ENCODE measurements at regions not wholly inside any gene's neighbourhood (a gene's known extent, or its start where the extent isn't known, plus 50 kb on each side); places are given as distances from the start of the nearest gene placed in this dataset.

DNA sequence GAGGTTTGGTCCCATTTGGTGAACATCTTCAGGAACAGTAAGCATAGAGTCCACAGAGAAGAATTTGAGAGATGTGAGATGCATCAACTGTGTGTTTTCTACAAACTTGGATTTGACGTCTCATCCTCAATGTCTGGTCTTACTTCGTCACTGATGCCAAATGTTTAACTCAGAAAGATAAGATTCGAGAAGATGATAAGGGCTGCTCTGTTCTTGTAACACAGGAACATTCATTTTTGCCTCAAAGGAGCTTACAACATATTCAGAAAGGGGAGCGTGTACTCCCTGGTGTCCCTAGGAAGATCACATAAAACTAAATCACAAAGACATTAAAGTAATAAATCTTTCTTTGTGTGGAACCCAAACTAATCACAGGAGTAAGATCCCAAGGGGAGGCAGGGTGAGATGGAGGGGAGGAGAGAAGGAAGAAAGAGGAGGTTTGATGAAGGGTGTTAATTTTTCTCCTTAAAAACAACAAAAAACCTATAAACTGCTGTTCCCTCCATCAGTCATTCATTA lies 247.7 kb upstream of the IRS2 start:
- no peak overlapping the region for H3K27ac Mint-ChIP-seq
- H3K36me3 Mint-ChIP-seq (ENCODE audit: low read depth): no peaks in the 10 kb centered on the region
- intact Hi-C loops (cut with micrococcal nuclease): no loop called here
- H3K4me3 Mint-ChIP-seq: no peak overlapping the region
- H3K9me3 Mint-ChIP-seq: no peaks in the 10 kb centered on the region
- H3K27me3 Mint-ChIP-seq: peaks cover 4% of the 10 kb centered on the region
- no peaks in the 10 kb centered on the region for H3K4me1 Mint-ChIP-seq (ENCODE audit: low read depth)

DNA sequence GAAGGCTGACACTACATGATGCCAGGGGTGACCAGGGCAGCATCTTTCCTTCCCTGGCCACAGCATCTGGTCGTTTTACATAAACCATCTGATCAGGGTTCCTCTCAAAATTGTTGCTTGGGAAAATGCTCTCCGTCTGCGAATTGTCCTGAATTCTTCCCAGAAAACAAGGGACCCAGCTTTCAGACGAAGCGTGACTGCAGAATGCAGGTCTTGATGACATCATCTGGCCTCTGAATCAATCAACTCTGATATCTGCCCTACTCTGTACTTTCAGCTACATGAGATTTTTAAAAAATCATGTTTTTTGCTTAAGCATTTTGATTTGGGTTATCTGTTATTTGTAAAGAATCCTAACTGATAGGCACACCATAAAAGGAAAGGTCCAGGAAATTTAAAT lies 246.6 kb upstream of the IRS2 start:
- H3K9me3 Mint-ChIP-seq: no peaks in the 10 kb centered on the region
- no peaks in the 10 kb centered on the region for H3K4me1 Mint-ChIP-seq (ENCODE audit: low read depth)
- H3K4me3 Mint-ChIP-seq: no peak overlapping the region
- peaks cover 4% of the 10 kb centered on the region for H3K27me3 Mint-ChIP-seq
- intact Hi-C loops (cut with micrococcal nuclease): no loop called here
- H3K36me3 Mint-ChIP-seq (ENCODE audit: low read depth): no peaks in the 10 kb centered on the region
- no peak overlapping the region for H3K27ac Mint-ChIP-seq

DNA sequence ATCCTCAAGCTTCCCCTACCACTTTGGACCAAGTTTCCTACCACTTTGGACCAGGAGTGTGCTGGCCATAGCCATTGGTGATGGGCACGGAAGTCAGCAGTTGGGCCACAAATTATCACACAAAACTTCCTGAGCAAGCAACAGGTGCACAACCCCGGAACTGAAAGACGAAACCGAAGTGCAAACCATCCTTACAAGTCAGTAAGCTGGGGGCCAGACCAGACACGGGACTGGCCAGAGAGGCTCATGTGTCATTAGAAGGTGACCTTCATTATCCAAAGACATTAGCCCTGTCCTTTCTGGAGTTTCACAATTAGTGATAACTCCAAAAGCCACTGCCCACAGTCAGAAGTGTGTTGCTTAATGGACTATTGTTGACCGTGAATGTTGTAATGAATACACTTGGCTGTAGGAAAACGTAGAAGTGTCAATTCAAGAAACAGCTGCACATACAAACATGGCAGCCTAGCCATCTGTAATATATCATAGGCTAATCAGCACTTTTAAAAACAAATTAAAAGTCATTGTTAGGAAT lies 244.1 kb upstream of the IRS2 start:
- no peaks in the 10 kb centered on the region for H3K9me3 Mint-ChIP-seq
- no peak overlapping the region for H3K4me3 Mint-ChIP-seq
- no peaks in the 10 kb centered on the region for H3K4me1 Mint-ChIP-seq (ENCODE audit: low read depth)
- peaks cover 4% of the 10 kb centered on the region for H3K27me3 Mint-ChIP-seq
- no peaks in the 10 kb centered on the region for H3K36me3 Mint-ChIP-seq (ENCODE audit: low read depth)
- no peak overlapping the region for H3K27ac Mint-ChIP-seq
- intact Hi-C loops (cut with micrococcal nuclease): no loop called here

DNA sequence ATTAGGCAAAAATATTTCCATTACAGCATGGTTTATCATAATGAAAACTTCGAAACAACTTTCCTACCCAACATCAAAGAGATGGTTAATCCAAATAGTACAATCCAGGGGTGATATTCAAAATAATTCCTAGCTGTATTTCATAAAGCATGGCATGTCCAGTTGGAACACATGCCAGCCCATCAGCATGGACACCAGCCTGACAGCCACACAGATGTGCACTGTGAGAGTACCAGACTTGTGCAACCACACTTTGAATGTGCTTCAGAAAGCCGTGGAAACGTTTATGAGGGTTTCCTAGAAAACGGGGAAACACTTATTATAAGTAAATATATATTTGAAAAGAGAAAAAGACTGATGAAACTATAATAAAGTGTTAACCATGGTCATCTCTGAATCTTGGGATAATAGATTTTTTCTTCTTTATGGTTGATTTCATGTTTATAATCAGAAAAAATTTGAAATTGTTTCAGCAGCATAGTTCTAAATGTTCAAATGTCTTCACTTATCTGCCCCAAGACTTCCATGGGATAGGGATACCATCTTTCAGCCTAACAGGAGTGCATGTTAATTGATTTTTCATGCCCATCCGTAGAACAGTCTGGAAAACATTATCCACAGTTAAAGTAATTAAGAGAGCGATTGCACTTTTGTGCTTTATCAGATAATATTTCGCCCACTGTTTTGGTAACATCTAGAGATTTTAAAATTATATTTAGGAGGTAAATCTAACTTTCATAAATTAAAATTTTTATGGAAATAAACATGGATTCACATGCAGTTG lies 242.6 kb upstream of the IRS2 start:
- no peaks in the 10 kb centered on the region for H3K4me1 Mint-ChIP-seq (ENCODE audit: low read depth)
- H3K9me3 Mint-ChIP-seq: no peaks in the 10 kb centered on the region
- intact Hi-C loops (cut with micrococcal nuclease): no loop called here
- H3K36me3 Mint-ChIP-seq (ENCODE audit: low read depth): no peaks in the 10 kb centered on the region
- H3K27ac Mint-ChIP-seq: no peak overlapping the region
- no peak overlapping the region for H3K4me3 Mint-ChIP-seq
- peaks cover 2% of the 10 kb centered on the region for H3K27me3 Mint-ChIP-seq

DNA sequence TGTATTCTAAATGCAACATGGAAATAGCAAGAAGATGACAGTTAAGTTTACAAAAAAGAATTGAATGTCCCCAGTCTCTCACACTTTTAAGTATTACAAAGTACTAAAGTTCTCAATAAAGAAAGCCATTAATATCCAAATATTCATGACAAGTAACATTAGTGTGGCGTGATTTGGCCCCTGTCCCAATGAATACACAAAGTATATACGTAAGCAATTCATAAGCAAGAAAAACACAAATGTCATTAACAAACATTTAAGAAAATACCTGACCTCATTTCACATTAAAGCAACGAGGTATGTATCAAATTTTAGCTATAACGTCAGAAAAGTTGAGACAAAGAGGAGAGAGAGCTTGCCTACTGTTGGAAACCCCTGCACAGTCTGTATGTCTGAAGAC lies 241.9 kb upstream of the IRS2 start:
- Mint-ChIP-seq H3K36me3 (ENCODE audit: low read depth) (no peaks in the 10 kb centered on the region), H3K4me1 (ENCODE audit: low read depth) (no peaks in the 10 kb centered on the region), H3K27ac (no peak overlapping the region), H3K4me3 (no peak overlapping the region), H3K9me3 (no peaks in the 10 kb centered on the region), H3K27me3 (peaks cover 2% of the 10 kb centered on the region)
- intact Hi-C loops (cut with micrococcal nuclease): no loop called here

DNA sequence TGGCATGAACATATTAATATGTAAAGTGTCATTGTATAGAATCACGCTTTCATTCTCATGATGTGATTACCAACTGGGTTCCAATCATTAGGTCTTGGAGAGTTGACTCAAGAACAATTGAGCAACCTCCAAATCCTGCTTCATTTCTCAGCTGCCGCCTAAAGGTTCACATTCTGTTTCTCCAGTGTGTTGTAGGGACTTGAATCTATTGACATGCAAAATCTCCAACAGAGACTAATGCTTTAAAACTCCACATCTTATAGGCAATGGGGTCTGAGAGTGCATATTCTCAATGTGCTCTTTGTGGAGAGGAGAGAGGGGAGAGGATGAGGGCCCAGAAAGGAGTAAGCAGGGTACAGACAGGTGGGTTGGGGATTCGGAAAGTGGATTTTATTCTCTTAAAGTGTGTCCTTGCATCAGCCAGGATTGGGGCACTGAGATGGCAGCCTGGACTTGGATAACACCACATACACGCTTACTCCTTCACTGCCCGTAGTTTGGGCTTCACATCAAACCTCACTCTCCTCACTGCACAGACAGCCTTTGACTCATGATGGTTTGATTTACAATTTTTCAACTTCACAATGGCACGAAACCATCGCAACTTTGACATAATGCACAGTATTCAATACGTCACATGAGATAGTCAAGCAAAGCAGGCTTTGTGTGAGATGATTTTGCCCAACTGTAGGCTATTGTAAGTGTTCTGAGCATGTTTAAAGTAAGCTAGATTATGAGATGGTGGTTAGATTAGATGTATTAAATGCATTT lies 241.3 kb upstream of the IRS2 start:
- no peak overlapping the region for H3K4me3 Mint-ChIP-seq
- no peaks in the 10 kb centered on the region for H3K36me3 Mint-ChIP-seq (ENCODE audit: low read depth)
- H3K27me3 Mint-ChIP-seq: peaks cover 2% of the 10 kb centered on the region
- H3K9me3 Mint-ChIP-seq: no peaks in the 10 kb centered on the region
- no peaks in the 10 kb centered on the region for H3K4me1 Mint-ChIP-seq (ENCODE audit: low read depth)
- intact Hi-C loops (cut with micrococcal nuclease): no loop called here
- no peak overlapping the region for H3K27ac Mint-ChIP-seq

DNA sequence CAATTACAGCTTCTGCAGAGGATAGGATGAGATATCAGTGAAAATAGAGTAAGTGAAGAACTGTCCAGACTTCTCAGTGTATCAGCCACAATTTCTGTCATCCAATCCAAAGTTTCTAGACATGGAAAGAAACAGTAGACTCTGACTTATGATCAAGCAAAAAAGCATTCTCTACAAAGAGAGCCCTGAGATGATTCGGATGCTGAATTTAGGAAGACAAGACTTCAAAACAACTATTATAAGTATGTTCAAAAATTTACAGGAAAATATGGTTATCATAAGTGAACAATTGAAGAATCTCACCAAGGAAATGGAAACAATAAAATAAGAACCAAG lies 238.2 kb upstream of the IRS2 start:
- Mint-ChIP-seq H3K27me3 (no peaks in the 10 kb centered on the region), H3K4me1 (ENCODE audit: low read depth) (no peaks in the 10 kb centered on the region), H3K36me3 (ENCODE audit: low read depth) (no peaks in the 10 kb centered on the region), H3K4me3 (no peak overlapping the region), H3K27ac (no peak overlapping the region), H3K9me3 (no peaks in the 10 kb centered on the region)
- intact Hi-C loops (cut with micrococcal nuclease): no loop called here

DNA sequence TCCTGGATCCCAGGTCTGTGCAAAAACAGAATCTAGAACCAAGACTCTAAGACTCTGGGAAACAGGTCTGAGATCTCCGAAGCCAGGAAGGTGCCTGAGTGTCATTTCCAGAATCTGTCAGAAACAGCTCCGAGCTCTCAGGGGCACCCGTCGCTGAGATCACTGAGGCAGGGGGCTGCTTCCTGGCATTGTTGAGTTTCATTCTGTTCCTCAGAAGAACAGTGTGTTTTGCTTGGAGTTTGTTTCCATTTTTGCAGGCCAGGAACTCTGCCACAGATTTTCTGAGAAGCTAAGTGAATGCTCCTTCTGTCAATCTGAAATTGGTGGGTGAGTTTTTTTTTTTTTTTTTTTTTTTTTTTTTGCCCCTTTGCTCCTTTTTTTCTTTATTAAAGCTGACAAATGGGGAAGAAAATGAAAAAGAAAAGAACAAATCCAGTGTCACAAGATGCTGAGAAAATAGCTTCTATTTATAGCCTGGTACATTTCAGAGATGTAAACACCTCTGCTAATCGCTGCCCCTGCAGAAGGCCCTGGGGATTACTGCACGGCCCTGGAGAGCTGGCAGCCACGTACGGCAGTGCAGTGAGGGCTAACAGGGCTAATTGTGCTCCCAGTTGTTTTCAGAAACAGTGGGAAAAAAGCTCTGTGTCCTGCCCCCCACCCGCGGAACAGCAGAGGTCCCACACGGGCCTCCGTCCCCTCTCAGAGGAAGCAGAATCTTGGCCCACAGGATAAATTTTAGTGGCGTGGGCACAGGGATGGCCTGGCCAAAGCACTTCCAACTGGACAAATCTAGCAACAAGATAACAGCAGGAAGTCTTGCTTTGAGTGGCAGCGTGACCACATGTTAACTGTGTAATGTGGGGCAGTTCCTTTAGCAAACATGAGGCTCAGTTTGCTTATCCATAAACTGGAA lies 237.6 kb upstream of the IRS2 start:
- H3K4me3 Mint-ChIP-seq: no peak overlapping the region
- intact Hi-C loops (cut with micrococcal nuclease): no loop called here
- H3K27ac Mint-ChIP-seq: no peak overlapping the region

DNA sequence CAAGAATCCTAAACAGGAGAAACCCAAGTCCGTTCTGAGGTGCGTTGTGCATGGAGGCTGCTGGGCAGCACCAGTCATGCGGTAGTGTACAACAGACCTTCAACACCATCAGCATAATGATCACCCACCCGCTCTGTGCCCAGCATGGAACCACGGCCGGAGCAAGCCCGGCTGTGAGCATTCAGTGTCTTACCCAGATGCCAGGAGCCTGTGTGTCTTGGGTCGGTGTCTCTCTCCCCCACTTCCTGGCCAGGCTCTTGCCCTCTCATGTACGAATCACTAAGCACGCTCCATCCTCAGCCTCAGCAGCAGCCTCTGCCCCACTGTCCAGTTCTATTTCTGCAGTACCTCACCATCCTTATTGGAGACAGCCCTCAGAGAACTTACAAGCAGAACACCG lies 231.6 kb upstream of the IRS2 start:
- H3K4me3 Mint-ChIP-seq: no peak overlapping the region
- H3K4me1 Mint-ChIP-seq (ENCODE audit: low read depth): no peaks in the 10 kb centered on the region
- intact Hi-C loops (cut with micrococcal nuclease): no loop called here
- no peaks in the 10 kb centered on the region for H3K36me3 Mint-ChIP-seq (ENCODE audit: low read depth)
- H3K27me3 Mint-ChIP-seq: no peaks in the 10 kb centered on the region
- H3K9me3 Mint-ChIP-seq: no peaks in the 10 kb centered on the region
- H3K27ac Mint-ChIP-seq: no peak overlapping the region

More for the DNA sequence above, 237.6 kb upstream of the IRS2 start:
- Mint-ChIP-seq H3K36me3 (ENCODE audit: low read depth) (no peaks in the 10 kb centered on the region), H3K4me1 (ENCODE audit: low read depth) (no peaks in the 10 kb centered on the region), H3K27me3 (no peaks in the 10 kb centered on the region), H3K9me3 (no peaks in the 10 kb centered on the region)

DNA sequence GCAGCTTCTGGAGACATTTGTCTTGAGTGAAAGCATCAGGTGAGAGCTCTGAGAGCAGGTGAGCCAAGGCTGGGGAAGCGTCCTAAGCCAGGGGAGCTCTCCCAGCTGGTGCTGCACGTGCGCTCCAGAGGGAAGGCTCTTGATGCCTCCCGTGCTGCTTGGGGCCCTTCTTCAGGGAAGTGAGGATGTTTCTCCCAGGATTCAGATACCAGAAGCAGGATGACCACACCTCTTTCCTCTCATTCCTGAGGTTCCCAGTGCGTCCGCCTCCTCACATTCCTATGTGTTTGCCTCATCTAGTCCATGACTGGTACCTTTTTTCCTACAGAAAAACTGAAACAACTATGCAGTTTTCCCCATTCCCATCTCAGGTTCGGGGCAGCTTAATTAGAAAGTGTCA lies 231.0 kb upstream of the IRS2 start:
- Mint-ChIP-seq H3K27me3 (no peaks in the 10 kb centered on the region), H3K9me3 (no peaks in the 10 kb centered on the region), H3K4me3 (no peak overlapping the region), H3K4me1 (ENCODE audit: low read depth) (no peaks in the 10 kb centered on the region), H3K36me3 (ENCODE audit: low read depth) (no peaks in the 10 kb centered on the region), H3K27ac (no peak overlapping the region)
- intact Hi-C loops (cut with micrococcal nuclease): no loop called here

DNA sequence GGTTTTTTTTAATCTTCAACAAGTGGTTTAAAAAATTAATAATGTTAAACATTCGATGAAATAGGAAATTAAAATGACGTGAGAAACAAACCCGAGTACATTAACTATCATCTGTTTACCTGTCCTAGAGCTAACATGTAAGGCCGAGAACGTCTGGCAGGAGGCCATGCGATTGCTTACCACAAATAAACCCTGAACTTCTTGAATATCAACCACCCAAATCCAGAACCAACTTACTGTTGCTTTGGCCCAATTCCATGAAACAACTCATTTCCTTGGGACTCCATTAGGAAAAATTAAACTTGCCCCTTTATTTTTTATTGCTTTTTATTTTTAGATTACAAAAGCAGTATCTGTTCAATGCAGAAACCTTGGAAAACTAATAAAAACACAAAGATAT lies 228.9 kb upstream of the IRS2 start:
- H3K4me1 Mint-ChIP-seq (ENCODE audit: low read depth): no peaks in the 10 kb centered on the region
- intact Hi-C loops (cut with micrococcal nuclease): no loop called here

DNA sequence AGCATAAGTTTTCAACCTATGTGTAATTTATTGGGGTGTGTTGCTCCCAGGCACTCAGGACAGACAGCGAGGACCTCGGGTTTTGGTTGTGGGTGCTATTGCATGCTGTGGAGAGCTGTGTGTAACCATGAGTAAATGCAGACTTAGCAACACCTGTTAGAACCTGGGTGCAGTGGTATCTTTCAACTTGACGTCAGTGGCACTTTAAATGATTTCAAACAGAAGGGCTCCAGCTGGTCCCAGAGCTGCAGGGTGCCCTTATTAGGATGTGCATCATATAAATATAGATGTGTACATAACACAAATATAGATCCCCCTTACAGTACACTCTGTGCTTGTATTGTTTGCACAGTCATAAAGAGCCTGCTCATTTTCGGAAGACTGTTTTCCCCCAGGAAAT lies 228.3 kb upstream of the IRS2 start:
- intact Hi-C loops (cut with micrococcal nuclease): no loop called here
- Mint-ChIP-seq H3K9me3 (no peaks in the 10 kb centered on the region), H3K4me1 (ENCODE audit: low read depth) (no peaks in the 10 kb centered on the region), H3K4me3 (no peak overlapping the region), H3K36me3 (ENCODE audit: low read depth) (no peaks in the 10 kb centered on the region), H3K27me3 (no peaks in the 10 kb centered on the region), H3K27ac (no peak overlapping the region)

More for the DNA sequence above, 228.9 kb upstream of the IRS2 start:
- H3K36me3 Mint-ChIP-seq (ENCODE audit: low read depth): no peaks in the 10 kb centered on the region
- no peak overlapping the region for H3K4me3 Mint-ChIP-seq
- H3K27me3 Mint-ChIP-seq: no peaks in the 10 kb centered on the region
- H3K27ac Mint-ChIP-seq: no peak overlapping the region
- no peaks in the 10 kb centered on the region for H3K9me3 Mint-ChIP-seq

DNA sequence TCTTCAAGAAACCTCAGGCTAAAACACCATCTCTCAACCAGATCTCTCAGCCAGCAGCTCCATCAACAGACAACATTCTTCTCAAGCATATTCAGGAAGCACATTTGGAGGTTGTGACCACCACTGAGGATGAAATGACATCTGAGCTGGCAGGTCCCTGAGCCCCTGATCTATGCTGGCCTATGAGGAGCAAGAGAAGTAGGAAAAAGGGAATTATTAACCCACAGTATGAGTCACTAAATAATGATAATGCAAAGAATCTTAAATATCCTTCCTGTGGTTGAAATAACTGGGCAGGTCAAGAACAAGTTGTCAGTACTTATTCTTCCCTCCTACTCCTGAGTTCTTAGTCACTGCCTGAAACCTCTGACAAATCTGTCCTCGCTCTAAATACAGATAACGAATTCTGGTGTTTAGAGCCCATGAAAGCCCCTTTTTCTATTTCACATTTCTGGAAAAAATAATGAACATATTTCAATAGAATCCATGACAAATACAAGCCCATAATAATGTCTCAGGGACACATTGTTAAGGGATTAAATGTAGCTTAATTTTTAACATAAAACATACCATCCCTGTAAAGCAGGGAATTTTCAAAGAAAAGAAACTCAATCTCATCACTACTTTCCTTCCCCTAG lies 225.8 kb upstream of the IRS2 start:
- Mint-ChIP-seq H3K27ac (no peak overlapping the region), H3K4me1 (ENCODE audit: low read depth) (no peaks in the 10 kb centered on the region), H3K36me3 (ENCODE audit: low read depth) (no peaks in the 10 kb centered on the region), H3K4me3 (no peak overlapping the region), H3K9me3 (no peaks in the 10 kb centered on the region), H3K27me3 (no peaks in the 10 kb centered on the region)
- intact Hi-C loops (cut with micrococcal nuclease): no loop called here

All from dendritic cell treated with granulocyte-macrophage colony-stimulating factor and Interleukin-4, amounts not matched to agents 40 ng/mL and 50 ng/mL, for 4 days (primary cell).